Neural cell (in vitro differentiated cells): ENCODE measurements at regions not wholly inside any gene's neighbourhood (a gene's known extent, or its start where the extent isn't known, plus 50 kb on each side); places are given as distances from the start of the nearest gene placed in this dataset.

ENCODE experiments used
- H2AFZ ChIP-seq: fragments of 200-600, 300-800 bp; sonication (generic), shearing (Covaris generic); 2 replicates; pipeline ENCODE4 v1.6.0; 2014; ENCODE audit warnings: low read depth, mild to moderate bottlenecking, antibody characterized with exemption, low read length, moderate library complexity
- H3F3A ChIP-seq: fragments of 200-600 bp; shearing (Covaris generic); 2 replicates; pipeline ENCODE4 v1.6.1; 2016; ENCODE audit warnings: mild to moderate bottlenecking, moderate library complexity, mixed read lengths, antibody characterized with exemption, low read length; ENCODE audit not compliant: insufficient read depth, poor library complexity, severe bottlenecking
- H3K27ac ChIP-seq: fragments of 200-600, 300-800 bp; sonication (generic), shearing (Covaris generic); 2 replicates; pipeline ENCODE4 v1.5.1; 2014; ENCODE audit warnings: mild to moderate bottlenecking, low read length, moderate library complexity
- H3K27me3 ChIP-seq: fragments of 300-800, 200-600 bp; sonication (generic), shearing (Covaris generic); 2 replicates; pipeline ENCODE4 v1.6.0; 2014; ENCODE audit warnings: mild to moderate bottlenecking, low read depth, low read length, moderate library complexity; ENCODE audit not compliant: insufficient read depth
- H3K36me3 ChIP-seq: fragments of 300-800, 200-600 bp; sonication (generic), shearing (Covaris generic); 2 replicates; pipeline ENCODE4 v1.5.1; 2014; ENCODE audit warnings: mild to moderate bottlenecking, antibody characterized with exemption, low read length, moderate library complexity; ENCODE audit not compliant: insufficient read depth
- H3K4me2 ChIP-seq: fragments of 300-800, 200-600 bp; sonication (generic), shearing (Covaris generic); 2 replicates; pipeline ENCODE4 v1.6.0; 2014; ENCODE audit warnings: mild to moderate bottlenecking, low read length
- H3K4me3 ChIP-seq: fragments of 300-800, 200-600 bp; sonication (generic), shearing (Covaris generic); 2 replicates; pipeline ENCODE4 v1.5.1; 2014; ENCODE audit warnings: mild to moderate bottlenecking, low read length, moderate library complexity
- H3K79me2 ChIP-seq: fragments of 200-600 bp; shearing (Covaris generic); replicated peaks from 2 replicates; pipeline ENCODE4 v1.6.0; 2014; ENCODE audit warnings: mild to moderate bottlenecking, low read length, moderate library complexity; ENCODE audit not compliant: insufficient read depth
- H3K9ac ChIP-seq: fragments of 300-800, 200-600 bp; sonication (generic), shearing (Covaris generic); 2 replicates; pipeline ENCODE4 v1.6.1; 2016; ENCODE audit warnings: mild to moderate bottlenecking, low read length, mixed read lengths
- H3K9me2 ChIP-seq: fragments of 200-600 bp; shearing (Covaris generic); 2 replicates; pipeline ENCODE4 v1.6.1; 2016; ENCODE audit warnings: mild to moderate bottlenecking, low read length, mixed read lengths; ENCODE audit not compliant: insufficient read depth
- H3K9me3 ChIP-seq: fragments of 200-600, 300-800 bp; sonication (generic), shearing (Covaris generic); 2 replicates; pipeline ENCODE4 v1.6.1; 2016; ENCODE audit warnings: mild to moderate bottlenecking, mixed run types, low read length, moderate library complexity, mixed read lengths
- H4K20me1 ChIP-seq: fragments of 200-600 bp; shearing (Covaris generic); 2 replicates; pipeline ENCODE4 v1.6.1; 2016; ENCODE audit warnings: mild to moderate bottlenecking, mixed run types; ENCODE audit not compliant: insufficient read depth
- EP300 ChIP-seq: fragments of 450-650 bp; conservative IDR thresholded peaks from 2 replicates; pipeline ENCODE4 v1.6.1; 2014; ENCODE audit warnings: antibody characterized with exemption, mild to moderate bottlenecking, moderate library complexity; ENCODE audit not compliant: poor library complexity, severe bottlenecking
- EZH2 ChIP-seq: fragments of 200-600, 300-800 bp; shearing (Covaris generic), sonication (generic); IDR thresholded peaks from 2 replicates; pipeline ENCODE4 v1.6.1; 2014; ENCODE audit warnings: antibody characterized with exemption, low read length, borderline replicate concordance, mild to moderate bottlenecking; ENCODE audit not compliant: insufficient read depth, poor library complexity, severe bottlenecking
- MXI1 ChIP-seq: fragments of 450-650 bp; conservative IDR thresholded peaks from 2 replicates; pipeline ENCODE4 v1.6.1; 2014; ENCODE audit warnings: antibody characterized with exemption, mild to moderate bottlenecking; ENCODE audit not compliant: poor library complexity, severe bottlenecking
- POLR2AphosphoS5 ChIP-seq: IDR thresholded peaks from 2 replicates; pipeline ENCODE4 v1.6.1; 2012
- RAD21 ChIP-seq: fragments of 450-650 bp; conservative IDR thresholded peaks from 2 replicates; pipeline ENCODE4 v1.6.1; 2014; ENCODE audit warnings: antibody characterized with exemption, mild to moderate bottlenecking, moderate library complexity
- SMC3 ChIP-seq: fragments of 450-650 bp; conservative IDR thresholded peaks from 2 replicates; pipeline ENCODE4 v1.6.1; 2014; ENCODE audit warnings: antibody characterized with exemption, mild to moderate bottlenecking, moderate library complexity; ENCODE audit not compliant: poor library complexity
- TAF1 ChIP-seq: IDR thresholded peaks from 2 replicates; pipeline ENCODE4 v1.6.1; 2012; ENCODE audit warnings: low read depth
- TF ChIP-seq, protein P1 (sequence below): IDR thresholded peaks from 2 replicates; pipeline ENCODE4 v1.6.1; 2012; ENCODE audit warnings: borderline replicate concordance
- TF ChIP-seq, protein P2 (sequence below): fragments of 450-650 bp; IDR thresholded peaks from 2 replicates; pipeline ENCODE4 v1.5.1; 2014; ENCODE audit warnings: antibody characterized with exemption, mild to moderate bottlenecking, moderate library complexity; ENCODE audit not compliant: poor library complexity, severe bottlenecking

DNA sequence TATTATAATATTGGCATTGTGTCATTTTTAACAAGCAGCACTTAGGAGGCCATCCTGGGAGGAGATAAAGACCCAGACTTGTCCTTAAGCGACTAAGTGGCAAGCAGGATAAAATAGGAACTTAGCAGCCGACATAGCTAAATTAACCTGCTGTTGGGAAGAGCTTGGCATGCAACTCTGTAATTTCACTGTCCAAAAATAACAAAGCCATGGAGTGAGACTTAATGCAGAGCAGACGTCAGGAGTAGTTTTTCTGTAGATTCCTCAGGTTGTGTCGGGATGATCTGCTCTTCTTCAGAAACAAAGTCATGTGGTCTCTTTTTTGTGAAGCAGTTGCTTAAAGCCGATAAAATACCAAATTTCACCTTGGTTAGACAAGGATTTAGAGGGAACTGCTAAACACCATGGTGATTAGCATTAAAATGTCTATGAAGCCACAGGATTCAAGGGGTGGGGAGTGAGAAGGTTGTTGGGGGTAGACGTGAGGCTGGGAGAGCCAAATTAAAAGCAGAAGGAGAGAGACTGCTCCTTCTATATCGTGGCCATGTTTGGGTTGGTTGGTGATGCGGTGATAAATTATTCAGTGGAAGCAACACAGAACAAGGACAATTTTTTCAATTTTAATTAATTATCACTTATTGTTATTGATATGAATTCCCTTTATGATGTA lies 303.0 kb downstream of the CSNK1G3 start:
- no peak overlapping the region for H3K4me3 ChIP-seq
- H3K9ac ChIP-seq: no peak overlapping the region
- H3K9me3 ChIP-seq: no peaks in the 10 kb centered on the region
- no peaks in the 10 kb centered on the region for H4K20me1 ChIP-seq
- H3K79me2 ChIP-seq: no peaks in the 10 kb centered on the region
- no peaks in the 10 kb centered on the region for H3F3A ChIP-seq
- H3K4me2 ChIP-seq: no peak overlapping the region
- H2AFZ ChIP-seq: no peak overlapping the region
- H3K27me3 ChIP-seq: no peaks in the 10 kb centered on the region
- TF ChIP-seq EP300 (no peak), SMC3 (no peak), POLR2AphosphoS5 (no peak), MXI1 (no peak), EZH2 (no peak), RAD21 (no peak), TAF1 (no peak)
- TF ChIP-seq, protein P1, sequence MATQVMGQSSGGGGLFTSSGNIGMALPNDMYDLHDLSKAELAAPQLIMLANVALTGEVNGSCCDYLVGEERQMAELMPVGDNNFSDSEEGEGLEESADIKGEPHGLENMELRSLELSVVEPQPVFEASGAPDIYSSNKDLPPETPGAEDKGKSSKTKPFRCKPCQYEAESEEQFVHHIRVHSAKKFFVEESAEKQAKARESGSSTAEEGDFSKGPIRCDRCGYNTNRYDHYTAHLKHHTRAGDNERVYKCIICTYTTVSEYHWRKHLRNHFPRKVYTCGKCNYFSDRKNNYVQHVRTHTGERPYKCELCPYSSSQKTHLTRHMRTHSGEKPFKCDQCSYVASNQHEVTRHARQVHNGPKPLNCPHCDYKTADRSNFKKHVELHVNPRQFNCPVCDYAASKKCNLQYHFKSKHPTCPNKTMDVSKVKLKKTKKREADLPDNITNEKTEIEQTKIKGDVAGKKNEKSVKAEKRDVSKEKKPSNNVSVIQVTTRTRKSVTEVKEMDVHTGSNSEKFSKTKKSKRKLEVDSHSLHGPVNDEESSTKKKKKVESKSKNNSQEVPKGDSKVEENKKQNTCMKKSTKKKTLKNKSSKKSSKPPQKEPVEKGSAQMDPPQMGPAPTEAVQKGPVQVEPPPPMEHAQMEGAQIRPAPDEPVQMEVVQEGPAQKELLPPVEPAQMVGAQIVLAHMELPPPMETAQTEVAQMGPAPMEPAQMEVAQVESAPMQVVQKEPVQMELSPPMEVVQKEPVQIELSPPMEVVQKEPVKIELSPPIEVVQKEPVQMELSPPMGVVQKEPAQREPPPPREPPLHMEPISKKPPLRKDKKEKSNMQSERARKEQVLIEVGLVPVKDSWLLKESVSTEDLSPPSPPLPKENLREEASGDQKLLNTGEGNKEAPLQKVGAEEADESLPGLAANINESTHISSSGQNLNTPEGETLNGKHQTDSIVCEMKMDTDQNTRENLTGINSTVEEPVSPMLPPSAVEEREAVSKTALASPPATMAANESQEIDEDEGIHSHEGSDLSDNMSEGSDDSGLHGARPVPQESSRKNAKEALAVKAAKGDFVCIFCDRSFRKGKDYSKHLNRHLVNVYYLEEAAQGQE: no peak
- TF ChIP-seq, protein P2, sequence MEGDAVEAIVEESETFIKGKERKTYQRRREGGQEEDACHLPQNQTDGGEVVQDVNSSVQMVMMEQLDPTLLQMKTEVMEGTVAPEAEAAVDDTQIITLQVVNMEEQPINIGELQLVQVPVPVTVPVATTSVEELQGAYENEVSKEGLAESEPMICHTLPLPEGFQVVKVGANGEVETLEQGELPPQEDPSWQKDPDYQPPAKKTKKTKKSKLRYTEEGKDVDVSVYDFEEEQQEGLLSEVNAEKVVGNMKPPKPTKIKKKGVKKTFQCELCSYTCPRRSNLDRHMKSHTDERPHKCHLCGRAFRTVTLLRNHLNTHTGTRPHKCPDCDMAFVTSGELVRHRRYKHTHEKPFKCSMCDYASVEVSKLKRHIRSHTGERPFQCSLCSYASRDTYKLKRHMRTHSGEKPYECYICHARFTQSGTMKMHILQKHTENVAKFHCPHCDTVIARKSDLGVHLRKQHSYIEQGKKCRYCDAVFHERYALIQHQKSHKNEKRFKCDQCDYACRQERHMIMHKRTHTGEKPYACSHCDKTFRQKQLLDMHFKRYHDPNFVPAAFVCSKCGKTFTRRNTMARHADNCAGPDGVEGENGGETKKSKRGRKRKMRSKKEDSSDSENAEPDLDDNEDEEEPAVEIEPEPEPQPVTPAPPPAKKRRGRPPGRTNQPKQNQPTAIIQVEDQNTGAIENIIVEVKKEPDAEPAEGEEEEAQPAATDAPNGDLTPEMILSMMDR: no peak
- H3K36me3 ChIP-seq: no peaks in the 10 kb centered on the region
- no peak overlapping the region for H3K27ac ChIP-seq
- no peaks in the 10 kb centered on the region for H3K9me2 ChIP-seq

DNA sequence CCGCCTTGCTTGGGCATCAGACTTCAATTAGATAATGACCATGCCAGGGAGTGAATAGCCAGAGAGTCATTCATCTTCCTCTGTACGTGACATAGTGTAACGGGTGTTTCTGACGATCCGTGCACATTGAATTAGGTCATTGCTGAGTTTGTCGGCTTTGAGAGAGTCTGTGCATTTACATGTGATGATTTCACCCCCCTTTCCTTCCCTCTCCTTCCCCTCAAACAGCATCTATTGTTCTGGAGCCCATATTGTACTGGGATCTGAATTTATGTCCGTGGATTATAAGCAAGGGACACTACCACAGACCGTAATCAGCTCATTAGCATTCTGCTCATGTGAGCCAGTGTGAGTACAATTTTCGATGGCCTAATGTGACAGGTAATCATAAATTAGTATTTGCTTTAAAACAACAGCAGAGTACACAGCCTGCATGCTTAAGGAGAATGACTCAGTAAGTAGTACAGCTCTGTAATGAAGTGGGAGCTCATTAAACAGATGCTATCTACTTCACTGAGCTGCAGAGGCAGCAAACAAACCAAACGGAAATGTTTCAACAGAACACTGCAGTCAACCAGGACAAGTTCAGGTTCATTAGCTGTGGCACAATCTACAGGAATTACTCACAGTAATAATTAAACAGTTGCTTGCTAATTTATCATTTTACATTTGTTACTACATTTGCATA lies 302.1 kb downstream of the CSNK1G3 start:
- H3K9ac ChIP-seq: peak overlapping the region; percentile 13
- no peaks in the 10 kb centered on the region for H3F3A ChIP-seq
- H3K9me2 ChIP-seq: no peaks in the 10 kb centered on the region
- H3K4me2 ChIP-seq: no peak overlapping the region
- no peaks in the 10 kb centered on the region for H3K9me3 ChIP-seq
- no peaks in the 10 kb centered on the region for H3K27me3 ChIP-seq
- no peaks in the 10 kb centered on the region for H4K20me1 ChIP-seq
- no peaks in the 10 kb centered on the region for H3K36me3 ChIP-seq
- no peak overlapping the region for H2AFZ ChIP-seq
- H3K27ac ChIP-seq: no peak overlapping the region
- H3K4me3 ChIP-seq: peak overlapping the region; percentile 35
- TF ChIP-seq EP300: no peak
- TF ChIP-seq POLR2AphosphoS5: peak; percentile 31
- no peaks in the 10 kb centered on the region for H3K79me2 ChIP-seq
